HT1080 (cell line): ENCODE measurements at regions not wholly inside any gene's neighbourhood (a gene's known extent, or its start where the extent isn't known, plus 50 kb on each side); places are given as distances from the start of the nearest gene placed in this dataset.

ENCODE experiments used
- DNase-seq: peaks from one replicate; pipeline ENCODE4 v3.0.0-alpha.2; 2015; ENCODE audit warnings: low read depth

- no peak for DNase-seq
Measured at GRCh38 chr9:95626341-95626740, 109.6 kb upstream of the PTCH1 start.

- DNase-seq, result no peak
Measured at GRCh38 chr9:95623640-95624039, 106.9 kb upstream of the PTCH1 start.

DNA sequence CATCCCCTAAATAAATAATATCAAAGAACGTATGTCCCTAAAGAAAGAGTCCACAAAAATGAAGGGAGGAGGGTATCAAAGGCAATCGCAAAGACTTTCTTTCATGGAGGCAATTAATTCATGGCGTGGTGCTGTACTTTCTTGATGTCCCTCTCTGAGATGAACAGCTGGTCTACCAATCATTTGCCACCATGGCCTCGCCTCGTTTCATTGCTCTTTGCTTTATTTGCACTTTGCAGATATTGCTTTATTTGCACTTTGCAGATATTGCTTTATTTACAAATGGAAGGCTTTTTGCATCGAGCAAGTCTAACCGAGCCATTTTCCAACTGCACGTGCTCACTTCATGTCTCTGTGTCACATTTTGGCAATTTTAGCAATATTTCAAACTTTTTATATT lies 104.0 kb upstream of the PTCH1 start:
- DNase-seq, result no peak

DNA sequence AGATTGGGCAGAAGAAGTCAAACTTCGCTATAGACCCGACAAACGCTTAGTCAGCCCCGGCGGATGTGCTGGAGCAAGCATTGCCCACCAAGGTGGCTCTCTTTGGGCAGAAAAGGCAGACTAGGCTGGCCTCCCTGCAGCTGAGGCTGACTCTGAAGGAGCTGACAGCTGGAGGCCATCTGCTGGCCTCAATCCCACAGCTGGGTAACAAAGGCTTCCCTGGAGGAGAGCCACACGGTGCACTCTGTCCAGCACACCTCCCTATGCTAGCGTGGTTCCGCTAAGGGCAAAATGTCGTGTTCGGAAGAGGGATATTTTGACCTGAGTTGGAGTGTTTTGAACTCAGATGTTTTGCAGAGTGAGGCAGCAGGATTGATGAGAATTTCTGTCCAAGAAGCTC lies 103.5 kb upstream of the PTCH1 start:
- no peak for DNase-seq

DNA sequence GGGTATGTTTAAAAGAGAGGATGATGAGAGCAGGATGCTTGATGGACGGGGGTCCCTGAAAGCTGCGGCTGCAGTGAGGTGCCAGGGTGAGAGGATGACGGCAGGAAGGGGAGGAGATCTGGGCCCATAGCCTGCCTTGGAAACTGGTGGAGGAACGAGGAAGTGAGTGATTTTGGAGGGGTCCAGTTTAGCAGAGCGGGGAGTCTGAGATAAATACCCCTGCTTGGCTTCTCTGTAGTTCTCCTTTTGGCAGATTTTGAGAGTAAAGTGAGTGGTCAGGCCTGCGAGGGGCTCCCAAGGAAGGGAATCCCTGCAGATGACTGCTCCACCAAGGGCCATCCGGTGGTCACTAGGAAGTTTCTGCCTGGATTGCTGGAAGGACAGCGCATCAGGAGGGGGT lies 98.5 kb upstream of the PTCH1 start:
- DNase-seq, result no peak

GRCh38 chr9:95613670-95614069 lies 96.9 kb upstream of the PTCH1 start:
- no peak for DNase-seq

GRCh38 chr9:95611354-95611753 lies 94.6 kb upstream of the PTCH1 start:
- DNase-seq, result no peak

DNA sequence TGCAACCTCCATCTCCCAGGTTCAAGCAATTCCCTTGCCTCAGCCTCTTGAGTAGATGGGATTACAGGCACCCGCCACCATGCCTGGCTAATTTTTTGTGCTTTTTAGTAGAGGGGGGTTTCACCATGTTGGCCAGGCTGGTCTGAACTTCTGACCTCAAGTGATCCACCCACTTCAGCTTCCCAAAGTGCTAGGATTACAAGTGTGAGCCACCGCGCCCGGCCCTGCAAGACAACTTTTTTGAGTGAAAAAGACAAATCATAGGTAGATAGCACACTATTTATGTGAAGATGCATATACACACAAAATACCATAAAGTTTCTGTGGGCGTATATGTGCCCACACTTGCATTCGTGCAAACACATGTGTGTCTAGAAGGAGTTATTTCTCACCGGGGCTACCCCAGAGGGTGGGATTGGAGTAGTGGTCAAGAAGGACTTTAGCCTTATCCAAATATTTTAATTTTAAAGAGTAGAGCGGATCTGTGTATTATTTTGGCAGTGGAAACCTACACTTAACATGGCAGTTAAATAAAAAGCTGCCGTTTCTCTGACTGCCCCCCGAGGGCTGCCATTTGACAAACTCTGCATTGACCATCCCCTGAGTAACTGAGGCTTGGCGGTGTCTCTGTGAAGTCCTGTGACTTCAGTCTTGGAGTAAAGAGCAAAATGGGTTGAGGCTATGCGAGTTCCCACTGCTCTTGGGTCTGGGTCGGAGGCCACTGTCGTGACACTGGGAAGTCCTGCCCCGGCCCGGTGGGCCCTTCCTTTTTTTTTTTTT lies 93.4 kb upstream of the PTCH1 start:
- DNase-seq, result no peak

DNA sequence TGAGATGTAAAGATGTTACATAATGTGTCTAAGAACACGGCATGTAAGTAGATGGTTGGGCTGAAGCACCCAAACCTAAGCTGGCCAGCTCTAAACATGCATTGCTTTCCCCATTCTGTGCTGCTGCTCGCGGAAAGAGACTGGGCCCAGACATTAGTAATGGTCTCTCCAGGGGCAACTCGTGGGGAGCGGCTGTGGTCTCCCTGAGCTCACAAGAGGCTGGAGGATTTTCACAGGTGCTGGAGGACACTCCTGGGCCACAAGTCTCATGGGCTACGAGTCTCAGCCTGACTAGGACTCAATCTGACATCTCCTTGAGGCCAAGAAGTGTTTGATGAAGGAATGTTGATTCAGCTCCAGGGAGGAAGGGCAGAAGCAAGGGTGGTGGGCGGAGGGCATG lies 92.7 kb upstream of the PTCH1 start:
- DNase-seq, result no peak

- no peak for DNase-seq
Measured at GRCh38 chr9:95608341-95608740, 91.6 kb upstream of the PTCH1 start.

GRCh38 chr9:95607507-95607906 lies 90.7 kb upstream of the PTCH1 start:
- no peak for DNase-seq

DNA sequence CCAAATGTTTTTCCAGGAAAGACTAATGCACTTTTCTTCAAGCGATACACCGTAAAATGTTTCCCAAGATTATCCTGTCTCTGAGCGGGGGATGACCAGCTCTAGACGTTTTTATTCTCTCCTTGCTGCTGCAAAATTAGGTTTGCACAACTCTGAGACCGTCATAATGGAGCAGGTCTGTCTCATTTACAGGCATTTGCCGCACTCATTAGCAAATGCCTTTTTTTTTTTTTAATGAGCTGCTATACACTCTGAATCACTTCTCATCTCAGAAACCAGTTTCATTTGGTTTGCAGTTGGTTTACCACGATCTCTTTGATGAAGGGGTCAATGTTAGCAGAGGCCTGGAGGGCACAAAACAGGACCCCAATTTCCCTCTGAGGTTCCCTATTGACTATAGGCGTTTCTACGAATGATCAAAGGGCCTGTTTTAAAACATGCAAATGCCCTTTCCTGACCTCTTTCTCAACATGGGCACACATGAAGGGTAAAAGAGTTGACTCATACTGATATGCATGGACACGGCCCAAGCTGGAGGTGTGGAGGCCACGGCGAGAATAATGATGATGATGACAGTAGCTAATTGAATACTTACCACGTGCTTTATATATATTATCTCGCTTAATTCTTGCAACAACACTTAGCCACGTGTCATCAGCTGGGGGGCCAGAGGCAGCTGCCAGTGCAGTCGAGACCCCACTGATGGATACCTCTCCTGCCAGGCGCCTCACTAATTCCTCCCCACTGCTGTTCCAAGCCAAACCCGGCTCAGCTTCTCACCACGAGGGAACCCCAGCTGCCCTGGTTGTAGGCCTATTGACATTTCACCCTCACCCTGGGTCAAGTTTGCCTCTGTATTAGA lies 89.9 kb upstream of the PTCH1 start:
- DNase-seq, result no peak

DNA sequence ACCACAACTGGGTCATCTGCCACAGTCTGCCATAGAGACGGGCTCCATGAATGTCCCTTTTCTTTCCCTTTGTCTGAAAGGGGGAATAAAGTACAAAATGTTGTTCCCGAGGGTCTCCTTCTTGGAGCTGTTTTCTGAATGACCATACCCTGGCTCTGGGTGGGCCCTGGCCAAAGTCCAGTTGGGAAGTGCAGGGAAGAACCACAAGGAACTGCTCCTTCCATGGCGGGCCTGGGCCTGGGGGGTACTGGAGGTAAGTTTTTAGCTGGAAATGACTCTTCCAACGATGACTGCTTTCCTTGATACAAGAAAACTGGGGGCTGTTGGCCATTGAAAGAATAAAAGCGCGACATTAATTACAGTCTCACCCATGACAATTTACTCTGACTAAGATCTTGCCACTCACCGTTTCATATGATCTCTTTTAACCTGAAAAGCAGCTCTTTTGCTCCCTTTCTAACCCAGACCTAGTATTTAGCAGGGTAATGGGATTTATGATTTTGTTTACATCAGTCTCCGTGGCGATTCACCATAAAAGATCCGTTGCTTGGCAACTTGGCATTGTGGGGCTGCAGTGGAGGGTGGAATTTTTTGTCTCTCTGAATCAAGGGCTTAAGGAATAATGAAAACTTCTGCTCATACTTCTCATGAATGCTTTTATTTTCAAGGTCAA lies 89.2 kb upstream of the PTCH1 start:
- no peak for DNase-seq

GRCh38 chr9:95605101-95605500 lies 88.3 kb upstream of the PTCH1 start:
- DNase-seq, result no peak

DNA sequence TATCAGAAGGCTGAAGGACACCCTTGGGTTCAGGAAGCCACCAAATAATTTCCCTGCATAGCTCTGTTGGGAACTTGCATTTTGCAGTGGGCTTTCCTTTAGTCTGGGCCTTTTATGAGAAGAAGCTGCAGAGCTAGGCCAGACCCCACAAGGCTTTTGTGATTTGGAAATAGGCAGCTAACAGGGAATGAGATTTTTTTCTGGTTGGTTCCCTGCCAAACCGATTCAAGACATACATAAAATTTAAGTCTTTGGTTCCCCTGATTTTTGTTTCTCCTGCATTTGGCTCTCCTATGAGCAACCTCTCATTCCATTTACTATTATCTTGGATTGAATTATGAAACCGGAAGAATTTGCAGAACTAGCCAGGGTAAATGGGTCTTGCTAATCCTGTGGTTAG lies 81.5 kb upstream of the PTCH1 start:
- no peak for DNase-seq

DNA sequence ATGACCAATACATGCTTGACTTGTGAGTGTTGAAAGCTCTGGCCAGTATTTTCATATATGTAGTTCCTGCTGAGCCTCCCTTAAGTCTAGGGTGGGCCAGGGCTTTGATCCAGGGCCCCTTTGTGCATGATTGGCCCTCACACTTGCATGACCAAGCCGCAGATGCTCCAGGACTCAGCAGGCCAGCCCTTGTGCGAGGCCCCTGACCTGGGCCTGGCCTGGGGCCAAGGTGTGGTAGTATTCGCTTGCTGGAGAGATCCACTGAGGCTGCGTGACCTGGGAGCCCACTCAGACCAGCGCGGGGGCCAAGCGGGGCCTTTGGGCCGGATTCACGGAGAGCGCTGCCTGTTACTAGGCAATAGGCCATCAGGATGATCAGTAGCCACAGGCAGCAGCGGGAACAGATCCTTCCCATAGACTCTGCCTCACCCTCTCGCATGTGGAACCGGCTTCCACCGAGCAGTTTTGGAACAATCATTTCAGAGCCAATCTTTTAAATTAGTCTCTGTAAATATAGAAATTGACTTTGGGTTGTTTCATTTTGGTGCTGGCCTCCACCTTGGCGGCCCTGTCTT lies 79.0 kb upstream of the PTCH1 start:
- DNase-seq, result no peak

GRCh38 chr9:95592931-95593330 lies 76.2 kb upstream of the PTCH1 start:
- DNase-seq, result no peak

GRCh38 chr9:95588724-95589588 lies 72.2 kb upstream of the PTCH1 start:
- no peak for DNase-seq

- DNase-seq, result no peak
Measured at GRCh38 chr9:95587021-95587964, 70.5 kb upstream of the PTCH1 start.

GRCh38 chr9:95586326-95586725 lies 69.6 kb upstream of the PTCH1 start:
- DNase-seq, result no peak
